BLaER1 (cell line): ENCODE measurements at regions not wholly inside any gene's neighbourhood (a gene's known extent, or its start where the extent isn't known, plus 50 kb on each side); places are given as distances from the start of the nearest gene placed in this dataset.

Source experiments
- H3K27ac ChIP-seq: shearing (Covaris generic); formaldehyde crosslinking; 2 replicates; pipeline ENCODE4 v1.8.1; 2022
- H3K27me3 ChIP-seq: shearing (Covaris generic); formaldehyde crosslinking; 2 replicates; pipeline ENCODE4 v1.8.1; 2022
- H3K36me3 ChIP-seq: shearing (Covaris generic); formaldehyde crosslinking; 2 replicates; pipeline ENCODE4 v1.8.1; 2022
- H3K4me1 ChIP-seq: shearing (Covaris generic); formaldehyde crosslinking; 2 replicates; pipeline ENCODE4 v1.8.1; 2022
- H3K4me2 ChIP-seq: shearing (Covaris generic); formaldehyde crosslinking; 2 replicates; pipeline ENCODE4 v1.8.1; 2022
- H3K4me3 ChIP-seq: shearing (Covaris generic); formaldehyde crosslinking; 2 replicates; pipeline ENCODE4 v1.8.1; 2022
- H3K9ac ChIP-seq: shearing (Covaris generic); formaldehyde crosslinking; 2 replicates; pipeline ENCODE4 v1.8.1; 2022
- H3K9me3 ChIP-seq: shearing (Covaris generic); formaldehyde crosslinking; 2 replicates; pipeline ENCODE4 v1.8.1; 2022
- H4K20me1 ChIP-seq: shearing (Covaris generic); formaldehyde crosslinking; 2 replicates; pipeline ENCODE4 v1.8.1; 2022
- Cebpa-rat ChIP-seq: shearing (Covaris generic); IDR thresholded peaks from 2 replicates; pipeline ENCODE4 v1.8.1; 2022

GRCh38 chr2:9156483-9156882, 50.1 kb upstream of the ASAP2 start:
- Histone ChIP-seq H4K20me1 (no peaks in the 10 kb centered on the region), H3K9me3 (peaks cover 8% of the 10 kb centered on the region), H3K27ac (no peak overlapping the region), H3K4me2 (no peak overlapping the region), H3K9ac (no peak overlapping the region), H3K4me3 (no peak overlapping the region), H3K27me3 (no peaks in the 10 kb centered on the region), H3K4me1 (peaks cover 24% of the 10 kb centered on the region), H3K36me3 (no peaks in the 10 kb centered on the region)
- no peak for TF ChIP-seq Cebpa-rat

GRCh38 chr2:9154061-9154460, 52.6 kb upstream of the ASAP2 start:
- no peak overlapping the region for H3K4me3 ChIP-seq
- no peaks in the 10 kb centered on the region for H3K27me3 ChIP-seq
- H3K4me1 ChIP-seq = peaks cover 37% of the 10 kb centered on the region
- no peak overlapping the region for H3K27ac ChIP-seq
- TF ChIP-seq Cebpa-rat = no peak
- no peaks in the 10 kb centered on the region for H4K20me1 ChIP-seq
- no peak overlapping the region for H3K9ac ChIP-seq
- H3K36me3 ChIP-seq = no peaks in the 10 kb centered on the region
- no peak overlapping the region for H3K4me2 ChIP-seq
- peaks cover 8% of the 10 kb centered on the region for H3K9me3 ChIP-seq

DNA sequence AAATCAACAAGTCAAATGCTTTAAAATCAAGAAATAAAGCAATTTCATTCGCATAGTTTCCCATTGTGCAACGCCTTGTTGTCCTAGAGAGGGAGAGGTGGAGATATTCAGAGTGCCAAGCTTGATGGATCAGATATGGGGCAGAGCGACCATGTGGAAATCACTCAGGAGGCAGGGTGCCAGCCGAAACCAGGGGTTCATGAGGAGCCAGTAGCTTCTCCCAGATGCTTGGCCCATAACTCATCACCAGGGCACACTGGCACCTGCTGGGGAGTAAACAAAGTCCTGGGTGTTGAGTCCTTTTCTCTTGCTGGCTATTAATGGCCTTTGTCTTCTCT, 53.0 kb upstream of the ASAP2 start:
- no peaks in the 10 kb centered on the region for H4K20me1 ChIP-seq
- H3K36me3 ChIP-seq = no peaks in the 10 kb centered on the region
- peaks cover 8% of the 10 kb centered on the region for H3K9me3 ChIP-seq
- H3K9ac ChIP-seq = no peak overlapping the region
- H3K27ac ChIP-seq = no peak overlapping the region
- H3K4me2 ChIP-seq = no peak overlapping the region
- H3K4me1 ChIP-seq = peaks cover 40% of the 10 kb centered on the region
- no peaks in the 10 kb centered on the region for H3K27me3 ChIP-seq
- no peak overlapping the region for H3K4me3 ChIP-seq
- TF ChIP-seq Cebpa-rat = no peak

- H3K4me1 ChIP-seq = peaks cover 45% of the 10 kb centered on the region
- TF ChIP-seq Cebpa-rat = no peak
- no peaks in the 10 kb centered on the region for H3K36me3 ChIP-seq
- no peaks in the 10 kb centered on the region for H3K27me3 ChIP-seq
- H3K4me3 ChIP-seq = no peak overlapping the region
- no peak overlapping the region for H3K9ac ChIP-seq
- H3K27ac ChIP-seq = no peak overlapping the region
- no peaks in the 10 kb centered on the region for H4K20me1 ChIP-seq
- peak overlapping the region; percentile 61 for H3K4me2 ChIP-seq
- H3K9me3 ChIP-seq = peaks cover 8% of the 10 kb centered on the region
Measured at GRCh38 chr2:9152975-9153642, 53.5 kb upstream of the ASAP2 start.

- TF ChIP-seq Cebpa-rat = no peak
- Histone ChIP-seq H4K20me1 (no peaks in the 10 kb centered on the region), H3K27ac (no peak overlapping the region), H3K4me3 (no peak overlapping the region), H3K9me3 (peaks cover 8% of the 10 kb centered on the region), H3K9ac (no peak overlapping the region), H3K4me1 (peaks cover 67% of the 10 kb centered on the region), H3K36me3 (no peaks in the 10 kb centered on the region), H3K4me2 (peak overlapping the region; percentile 25; the same call in 1 of the 2 replicates), H3K27me3 (no peaks in the 10 kb centered on the region)
Measured at GRCh38 chr2:9150906-9151305, 55.7 kb upstream of the ASAP2 start.

DNA sequence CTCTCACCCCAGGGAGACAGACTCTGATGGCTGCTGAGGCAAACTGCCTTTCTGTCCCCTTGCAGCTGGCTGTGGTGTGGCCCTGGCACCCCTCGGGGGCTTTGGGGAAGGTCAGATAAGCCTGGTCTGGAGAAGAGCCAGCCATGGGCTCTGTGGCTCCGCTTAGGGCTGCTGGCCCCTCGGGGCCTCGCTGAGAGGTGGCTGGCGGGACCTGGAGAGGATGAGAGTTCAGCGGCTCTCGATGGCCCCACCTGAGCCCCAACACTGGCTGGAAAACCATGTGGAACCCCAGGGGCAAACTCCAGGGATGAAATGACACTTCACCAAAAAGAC, 56.1 kb upstream of the ASAP2 start:
- Histone ChIP-seq H3K27ac (no peak overlapping the region), H3K4me2 (peak overlapping the region; percentile 25), H3K4me1 (peaks cover 71% of the 10 kb centered on the region), H4K20me1 (no peaks in the 10 kb centered on the region), H3K9me3 (peaks cover 8% of the 10 kb centered on the region), H3K27me3 (no peaks in the 10 kb centered on the region), H3K4me3 (no peak overlapping the region), H3K9ac (no peak overlapping the region), H3K36me3 (no peaks in the 10 kb centered on the region)
- no peak for TF ChIP-seq Cebpa-rat

GRCh38 chr2:9149726-9150567, 56.7 kb upstream of the ASAP2 start:
- TF ChIP-seq Cebpa-rat = no peak
- H3K4me2 ChIP-seq = peak overlapping the region; percentile 25
- H3K9me3 ChIP-seq = peaks cover 8% of the 10 kb centered on the region
- no peak overlapping the region for H3K9ac ChIP-seq
- peak overlapping the region; percentile 22; the same call in 1 of the 2 replicates for H3K27ac ChIP-seq
- no peaks in the 10 kb centered on the region for H4K20me1 ChIP-seq
- no peaks in the 10 kb centered on the region for H3K36me3 ChIP-seq
- no peaks in the 10 kb centered on the region for H3K27me3 ChIP-seq
- peaks cover 76% of the 10 kb centered on the region for H3K4me1 ChIP-seq
- no peak overlapping the region for H3K4me3 ChIP-seq

DNA sequence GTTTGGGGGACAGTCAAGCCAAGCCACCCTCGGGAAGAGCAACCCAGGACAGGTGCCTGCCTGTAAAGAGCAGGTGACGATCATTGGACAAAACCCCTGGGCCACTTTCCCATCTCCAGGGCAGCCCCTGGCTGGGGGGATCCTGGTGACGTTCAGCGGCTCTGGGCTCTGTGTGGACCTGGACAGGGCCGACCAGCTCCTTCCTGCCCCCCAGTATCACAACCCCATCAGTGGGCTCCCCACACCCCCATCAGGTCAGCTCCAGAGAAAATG, 57.3 kb upstream of the ASAP2 start:
- TF ChIP-seq Cebpa-rat = no peak
- Histone ChIP-seq H3K36me3 (no peaks in the 10 kb centered on the region), H3K27me3 (no peaks in the 10 kb centered on the region), H3K27ac (no peak overlapping the region), H3K9ac (no peak overlapping the region), H3K4me2 (peak overlapping the region; percentile 25; the same call in 1 of the 2 replicates), H3K4me3 (no peak overlapping the region), H3K9me3 (peaks cover 8% of the 10 kb centered on the region), H4K20me1 (no peaks in the 10 kb centered on the region), H3K4me1 (peaks cover 79% of the 10 kb centered on the region)

GRCh38 chr2:9146646-9147045, 60.0 kb upstream of the ASAP2 start:
- H3K4me2 ChIP-seq = peak overlapping the region; percentile 53

DNA sequence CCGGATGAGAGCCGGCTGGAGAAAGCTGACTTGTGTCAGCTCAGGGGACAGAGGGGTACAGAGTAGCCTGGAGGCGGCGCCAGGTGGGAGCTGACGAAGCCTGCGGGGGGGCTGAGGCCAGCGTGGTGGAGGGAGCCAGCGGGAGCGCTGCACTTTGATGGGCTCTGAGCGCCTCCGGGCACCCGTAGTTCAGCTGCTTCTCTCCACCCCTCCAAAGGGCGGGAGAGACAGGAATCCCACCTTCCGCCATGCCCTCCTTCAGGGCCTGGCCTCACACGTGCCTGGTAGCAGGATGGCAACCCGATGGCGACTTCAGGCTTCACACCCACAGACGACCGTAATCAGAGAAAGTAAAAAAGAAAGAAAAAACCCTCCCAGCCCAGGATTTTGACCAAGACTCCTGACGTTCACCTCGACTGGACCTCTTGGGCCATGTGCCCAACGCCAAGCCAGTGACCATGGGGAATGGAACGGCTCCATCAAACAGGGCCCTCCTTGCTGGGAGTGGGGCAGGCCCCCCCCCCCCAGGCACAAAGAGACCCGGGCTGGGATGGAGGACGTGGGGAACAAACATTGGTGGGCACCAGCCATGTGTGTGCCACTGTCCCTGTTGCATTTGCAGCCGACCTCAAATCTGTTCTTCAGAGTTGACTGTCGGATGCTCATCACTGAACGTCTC, 60.7 kb upstream of the ASAP2 start:
- Histone ChIP-seq H3K27me3 (no peaks in the 10 kb centered on the region), H3K9ac (no peak overlapping the region), H3K4me2 (0 out of 2 replicates have a peak overlapping the region, but pooled peaks have one; percentile 53), H3K4me1 (peaks cover 97% of the 10 kb centered on the region), H3K9me3 (no peaks in the 10 kb centered on the region), H3K36me3 (no peaks in the 10 kb centered on the region), H3K4me3 (no peak overlapping the region), H4K20me1 (no peaks in the 10 kb centered on the region), H3K27ac (peak overlapping the region; percentile 8; the same call in 1 of the 2 replicates)
- no peak for TF ChIP-seq Cebpa-rat

More at GRCh38 chr2:9146646-9147045, 60.0 kb upstream of the ASAP2 start:
- no peak overlapping the region for H3K27ac ChIP-seq
- no peak for TF ChIP-seq Cebpa-rat
- no peaks in the 10 kb centered on the region for H3K36me3 ChIP-seq
- H3K9ac ChIP-seq = no peak overlapping the region
- peaks cover 89% of the 10 kb centered on the region for H3K4me1 ChIP-seq
- H3K9me3 ChIP-seq = no peaks in the 10 kb centered on the region
- no peak overlapping the region for H3K4me3 ChIP-seq
- no peaks in the 10 kb centered on the region for H3K27me3 ChIP-seq
- H4K20me1 ChIP-seq = no peaks in the 10 kb centered on the region
